ENCODE measurements at regions not wholly inside any gene's neighbourhood (a gene's known extent, or its start where the extent isn't known, plus 50 kb on each side); places are given as distances from the start of the nearest gene placed in this dataset.

DNA sequence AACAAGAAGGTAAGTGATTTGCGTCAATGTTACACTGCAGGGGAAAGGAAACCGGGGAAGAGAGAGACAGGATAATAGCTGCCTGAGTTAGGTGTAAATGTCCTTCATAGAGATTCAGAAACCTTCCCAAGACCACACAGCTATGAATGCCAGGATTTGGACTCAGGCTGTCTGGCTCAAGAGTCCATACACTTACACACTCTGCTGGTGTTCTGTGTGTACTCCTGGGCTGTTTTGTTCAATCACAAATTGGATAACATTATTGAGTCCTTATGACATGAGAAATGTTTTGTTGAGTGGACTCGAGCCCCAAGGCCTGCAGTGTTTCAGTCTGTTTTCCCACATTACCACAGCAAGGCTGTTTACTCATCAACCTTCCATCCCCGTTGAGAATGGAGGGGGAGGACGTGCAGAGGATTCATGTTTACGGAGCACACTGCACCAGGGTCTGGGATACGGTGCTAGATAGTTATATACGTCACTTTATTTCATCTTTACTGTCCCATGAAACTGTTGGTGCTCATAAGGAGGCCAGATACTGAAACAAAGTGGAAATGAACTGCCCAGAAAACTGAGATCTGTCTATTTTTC, 450.8 kb downstream of the HAPSTR1 start:
- intact Hi-C loops (cut with micrococcal nuclease): no loop called here
- H3K4me2 ChIP-seq (ENCODE audit: insufficient read depth, low read length): no peak overlapping the region
- dilution Hi-C loops (cut with MboI; ENCODE audit: extremely low pct_ligation_motif_present, low sequenced_read_pairs): no loop called here
- no peaks in the 10 kb centered on the region for H3K36me3 ChIP-seq (ENCODE audit: control insufficient read depth in 2 of 2, extremely low read depth in 1 of 2, insufficient read depth in 2 of 2, low read length in 2 of 2)
- H3K9ac ChIP-seq (replicated peaks; ENCODE audit: extremely low read depth, insufficient read depth, low read length): no peak overlapping the region
- H3K4me3 ChIP-seq (replicated peaks in 1 of 3; ENCODE audit: insufficient read depth in 1 of 3, low read depth in 1 of 3, low read length in 3 of 3): no peak overlapping the region
- H3K27me3 ChIP-seq (ENCODE audit: control insufficient read depth in 2 of 2, insufficient read depth in 2 of 2, low read length in 2 of 2): no peaks in the 10 kb centered on the region
- no peak for TF ChIP-seq EZH2 (IDR thresholded peaks at IDR 0.05; ENCODE audit: borderline replicate concordance, low read depth, low read length, severe bottlenecking)
- TF ChIP-seq, protein P1, sequence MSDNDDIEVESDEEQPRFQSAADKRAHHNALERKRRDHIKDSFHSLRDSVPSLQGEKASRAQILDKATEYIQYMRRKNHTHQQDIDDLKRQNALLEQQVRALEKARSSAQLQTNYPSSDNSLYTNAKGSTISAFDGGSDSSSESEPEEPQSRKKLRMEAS (IDR thresholded peaks at IDR 0.05; ENCODE audit: insufficient read depth, insufficient read length): no peak
- TF ChIP-seq, protein P2, sequence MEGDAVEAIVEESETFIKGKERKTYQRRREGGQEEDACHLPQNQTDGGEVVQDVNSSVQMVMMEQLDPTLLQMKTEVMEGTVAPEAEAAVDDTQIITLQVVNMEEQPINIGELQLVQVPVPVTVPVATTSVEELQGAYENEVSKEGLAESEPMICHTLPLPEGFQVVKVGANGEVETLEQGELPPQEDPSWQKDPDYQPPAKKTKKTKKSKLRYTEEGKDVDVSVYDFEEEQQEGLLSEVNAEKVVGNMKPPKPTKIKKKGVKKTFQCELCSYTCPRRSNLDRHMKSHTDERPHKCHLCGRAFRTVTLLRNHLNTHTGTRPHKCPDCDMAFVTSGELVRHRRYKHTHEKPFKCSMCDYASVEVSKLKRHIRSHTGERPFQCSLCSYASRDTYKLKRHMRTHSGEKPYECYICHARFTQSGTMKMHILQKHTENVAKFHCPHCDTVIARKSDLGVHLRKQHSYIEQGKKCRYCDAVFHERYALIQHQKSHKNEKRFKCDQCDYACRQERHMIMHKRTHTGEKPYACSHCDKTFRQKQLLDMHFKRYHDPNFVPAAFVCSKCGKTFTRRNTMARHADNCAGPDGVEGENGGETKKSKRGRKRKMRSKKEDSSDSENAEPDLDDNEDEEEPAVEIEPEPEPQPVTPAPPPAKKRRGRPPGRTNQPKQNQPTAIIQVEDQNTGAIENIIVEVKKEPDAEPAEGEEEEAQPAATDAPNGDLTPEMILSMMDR (IDR thresholded peaks at IDR 0.05; ENCODE audit: extremely low read depth in 1 of 2, insufficient read depth in 1 of 2, low read depth in 1 of 2, low read length in 2 of 2): no peak
- TF ChIP-seq MYC (IDR thresholded peaks at IDR 0.05; ENCODE audit: low read depth, low read length): no peak
- DNase-seq (ENCODE audit: low read depth, low spot score) (no peak), FAIRE-seq (no peak)
- no TSS peak for BruUV-seq (replicated peaks)
- POLR2A ChIA-PET: no interaction called here
- H3K27ac ChIP-seq (ENCODE audit: insufficient read depth, low read depth, low read length): no peak overlapping the region
- no peaks in the 10 kb centered on the region for H4K20me1 ChIP-seq (replicated peaks; ENCODE audit: control insufficient read depth, extremely low read depth, insufficient read depth, low read length)
- no peak overlapping the region for H2AFZ ChIP-seq (ENCODE audit: low read depth, low read length)
- H3K79me2 ChIP-seq (ENCODE audit: control insufficient read depth, insufficient read depth, low read length): no peaks in the 10 kb centered on the region
- CTCF ChIA-PET: no interaction called here
- no peaks in the 10 kb centered on the region for H3K9me1 ChIP-seq (replicated peaks; ENCODE audit: control insufficient read depth, extremely low read depth, insufficient read depth, low read length)
- peaks cover 3% of the 10 kb centered on the region for H3K9me3 ChIP-seq (replicated peaks; ENCODE audit: control insufficient read depth, insufficient read depth, low read length)
- H3K4me1 ChIP-seq (ENCODE audit: control insufficient read depth, extremely low read depth, insufficient read depth, low read length): no peaks in the 10 kb centered on the region
